ENCODE measurements at regions not wholly inside any gene's neighbourhood (a gene's known extent, or its start where the extent isn't known, plus 50 kb on each side); places are given as distances from the start of the nearest gene placed in this dataset.
"Not testable (repeated sequence)": the region's sequence is repeated elsewhere in the genome, so short reads cannot be mapped to it uniquely, and the experiment has no call there.

- no peak for DNase-seq (ENCODE audit: low read depth)
- no peak for TF ChIP-seq CTCF (IDR thresholded peaks at IDR 0.05; ENCODE audit: control insufficient read depth, insufficient read depth, low read depth, low read length, missing control alignments)
- H3K4me3 ChIP-seq (ENCODE audit: control insufficient read depth, low read depth, low read length), result no peak overlapping the region
Measured at GRCh38 chr1:45258059-45258650, 51.8 kb upstream of the ZSWIM5 start.

GRCh38 chr1:45259053-45259452, 52.6 kb upstream of the ZSWIM5 start:
- DNase-seq (ENCODE audit: low read depth), result no peak
- TF ChIP-seq CTCF (IDR thresholded peaks at IDR 0.05; ENCODE audit: control insufficient read depth, insufficient read depth, low read depth, low read length, missing control alignments), result no peak
- H3K4me3 ChIP-seq (ENCODE audit: control insufficient read depth, low read depth, low read length), result no peak overlapping the region

DNA sequence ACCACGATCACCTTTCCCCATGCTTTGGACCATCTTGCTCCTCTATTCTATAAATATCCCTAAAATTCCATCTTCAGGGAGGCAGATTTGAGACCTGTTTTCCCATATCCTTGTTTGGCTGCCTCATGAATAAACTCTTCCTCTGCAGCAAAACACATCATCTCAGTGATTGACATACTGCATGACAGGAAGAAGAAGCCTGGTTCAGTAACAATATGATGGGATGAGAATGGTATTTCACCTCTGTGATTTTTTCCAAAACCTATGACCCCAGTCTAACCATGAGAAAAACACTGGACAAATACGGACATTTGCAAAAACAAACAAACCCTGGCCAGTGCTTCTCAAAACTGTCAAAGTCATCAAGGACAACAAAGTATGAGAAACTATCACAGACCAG, 53.8 kb upstream of the ZSWIM5 start:
- H3K4me3 ChIP-seq (ENCODE audit: control insufficient read depth, low read depth, low read length), result no peak overlapping the region
- TF ChIP-seq CTCF (IDR thresholded peaks at IDR 0.05; ENCODE audit: control insufficient read depth, insufficient read depth, low read depth, low read length, missing control alignments), result no peak
- no peak for DNase-seq (ENCODE audit: low read depth)

DNA sequence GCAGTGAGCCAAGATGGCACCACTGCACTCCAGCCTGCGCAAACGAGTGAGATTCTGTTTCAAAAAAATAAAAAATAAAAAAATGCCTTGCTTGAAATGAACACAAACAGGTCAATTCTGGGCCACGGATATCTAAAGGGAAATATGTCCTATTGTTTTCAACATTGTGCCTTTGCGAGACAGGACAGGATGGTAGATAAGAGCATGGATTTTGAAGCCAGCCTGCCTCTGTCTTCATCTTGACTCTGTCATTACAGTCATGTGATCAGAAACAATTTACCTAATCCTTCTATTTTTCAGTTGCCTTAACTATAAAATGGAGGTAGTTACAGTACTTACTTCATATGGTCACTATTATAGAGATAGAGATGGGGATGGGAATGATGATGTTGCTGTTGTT, 56.7 kb upstream of the ZSWIM5 start:
- no peak for DNase-seq (ENCODE audit: low read depth)
- no peak overlapping the region for H3K4me3 ChIP-seq (ENCODE audit: control insufficient read depth, low read depth, low read length)
- no peak for TF ChIP-seq CTCF (IDR thresholded peaks at IDR 0.05; ENCODE audit: control insufficient read depth, insufficient read depth, low read depth, low read length, missing control alignments)

- TF ChIP-seq CTCF (IDR thresholded peaks at IDR 0.05; ENCODE audit: control insufficient read depth, insufficient read depth, low read depth, low read length, missing control alignments), result no peak
- DNase-seq (ENCODE audit: low read depth), result no peak
Measured at GRCh38 chr1:45265244-45265643, 58.8 kb upstream of the ZSWIM5 start.

DNA sequence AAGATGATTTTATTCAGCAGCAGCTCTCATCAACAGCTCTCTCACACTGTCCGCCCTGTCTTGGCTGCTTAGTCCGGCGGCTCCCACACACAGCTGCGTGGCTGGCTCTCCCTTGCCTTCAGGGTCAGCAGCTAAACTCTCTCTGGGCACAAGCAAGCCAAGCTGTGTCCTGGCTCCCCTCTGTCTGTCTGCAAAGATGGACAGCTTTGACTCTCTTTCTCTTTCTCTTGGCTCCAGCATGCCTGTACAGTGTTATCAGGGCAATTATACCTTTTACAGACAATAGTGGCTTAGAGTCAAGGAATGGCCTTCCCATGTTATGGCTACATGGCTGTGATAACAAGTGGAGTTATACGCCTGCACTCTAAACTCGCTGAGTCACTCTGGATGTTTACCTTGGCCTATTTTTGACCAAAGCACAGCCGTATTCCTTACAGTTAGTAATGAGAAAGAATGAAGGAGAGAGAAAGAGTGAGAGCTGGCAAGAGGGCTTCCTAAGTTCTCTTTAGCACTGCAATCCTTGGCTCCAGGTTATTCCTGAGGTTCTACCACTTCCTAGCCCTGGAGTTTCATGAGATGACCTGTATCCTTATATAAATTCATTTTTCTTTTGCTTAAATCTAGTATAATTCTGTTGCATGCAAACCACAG, 59.9 kb upstream of the ZSWIM5 start:
- H3K4me3 ChIP-seq (ENCODE audit: control insufficient read depth, low read depth, low read length), result no peak overlapping the region
- DNase-seq (ENCODE audit: low read depth), result peak; percentile 24
- TF ChIP-seq CTCF (IDR thresholded peaks at IDR 0.05; ENCODE audit: control insufficient read depth, insufficient read depth, low read depth, low read length, missing control alignments), result no peak

More at GRCh38 chr1:45265244-45265643, 58.8 kb upstream of the ZSWIM5 start:
- H3K4me3 ChIP-seq (ENCODE audit: control insufficient read depth, low read depth, low read length), result no peak overlapping the region

DNA sequence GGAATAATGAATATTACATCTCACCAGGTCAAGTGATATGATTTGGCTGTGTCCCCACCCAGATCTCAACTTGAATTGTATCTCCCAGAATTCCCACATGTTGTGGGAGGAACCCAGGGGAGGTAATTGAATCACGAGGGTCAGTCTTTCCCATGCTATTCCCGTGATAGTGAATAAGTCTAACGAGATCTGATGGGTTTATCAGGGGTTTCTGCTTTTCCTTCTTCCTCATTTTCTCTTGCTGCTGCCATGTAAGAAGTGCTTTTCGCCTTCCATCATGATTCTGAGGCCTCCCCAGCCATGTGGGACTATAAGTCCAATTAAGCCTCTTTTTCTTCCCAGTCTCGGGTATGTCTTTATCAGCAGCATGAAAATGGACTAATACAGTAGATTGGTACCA, 58.4 kb upstream of the HPDL start:
- not testable (repeated sequence) for DNase-seq (ENCODE audit: low read depth); H3K4me3 ChIP-seq (ENCODE audit: control insufficient read depth, low read depth, low read length)

DNA sequence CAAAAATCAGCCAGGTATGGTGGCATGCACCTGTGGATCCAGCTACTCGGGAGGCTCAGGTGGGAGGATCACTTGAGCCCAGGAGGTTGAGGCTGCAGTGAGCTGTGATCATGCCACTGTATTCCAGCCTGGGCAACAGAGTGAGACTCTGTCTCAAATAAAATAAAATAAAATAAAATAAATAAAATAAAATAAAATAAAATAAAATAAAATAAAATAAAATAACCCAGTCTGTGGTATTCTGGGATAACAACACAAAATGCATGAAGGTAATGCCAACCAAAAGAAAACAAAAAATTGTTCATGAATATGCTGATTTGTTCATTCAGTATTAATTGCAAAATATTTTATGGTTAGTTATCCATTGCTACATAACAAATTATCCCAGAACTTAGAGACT, 54.4 kb upstream of the HPDL start:
- DNase-seq (ENCODE audit: low read depth); H3K4me3 ChIP-seq (ENCODE audit: control insufficient read depth, low read depth, low read length): not testable (repeated sequence)
